ENCODE measurements at regions not wholly inside any gene's neighbourhood (a gene's known extent, or its start where the extent isn't known, plus 50 kb on each side); places are given as distances from the start of the nearest gene placed in this dataset.

DNA sequence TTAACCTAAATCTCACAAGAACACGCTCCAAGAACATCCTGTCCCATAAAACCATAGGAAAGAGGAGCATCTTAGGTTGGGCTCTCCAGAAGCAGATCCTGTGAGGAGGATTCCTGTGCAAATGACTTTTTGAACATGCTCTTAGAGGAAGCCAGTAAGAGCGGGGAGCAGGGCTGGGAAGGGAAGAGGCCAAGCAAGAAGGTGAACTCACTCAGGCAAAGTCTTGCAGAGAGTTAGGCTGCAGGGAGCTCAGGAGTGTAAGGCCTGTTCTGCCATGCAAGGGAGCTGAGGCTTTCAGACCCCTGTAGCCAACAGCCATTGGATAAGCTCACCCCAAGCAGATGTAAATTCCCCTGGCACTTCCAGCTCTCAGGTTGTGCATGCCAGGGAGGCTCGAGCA, 63.6 kb upstream of the LY86 start:
- no peak for DNase-seq (ENCODE audit: low spot score)

DNA sequence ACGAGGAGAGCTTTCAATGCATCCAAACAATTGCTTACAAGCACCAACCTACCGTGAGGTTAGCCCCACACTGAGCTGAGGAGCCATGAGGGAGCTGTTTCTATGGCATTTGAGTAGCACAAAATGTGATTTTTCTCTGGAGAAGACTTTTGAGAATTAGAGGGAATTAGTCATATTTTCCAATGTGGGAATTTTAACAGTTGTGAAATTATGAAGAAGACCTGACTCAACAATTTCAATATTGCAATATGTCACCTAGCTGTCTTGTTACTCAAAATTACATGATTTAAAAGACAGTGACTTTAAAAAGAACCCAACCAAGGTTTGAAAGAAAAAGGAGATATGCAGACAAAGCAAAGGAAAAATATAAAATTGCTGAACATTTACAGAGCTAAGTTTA, 62.6 kb upstream of the LY86 start:
- DNase-seq (ENCODE audit: low spot score): no peak

DNA sequence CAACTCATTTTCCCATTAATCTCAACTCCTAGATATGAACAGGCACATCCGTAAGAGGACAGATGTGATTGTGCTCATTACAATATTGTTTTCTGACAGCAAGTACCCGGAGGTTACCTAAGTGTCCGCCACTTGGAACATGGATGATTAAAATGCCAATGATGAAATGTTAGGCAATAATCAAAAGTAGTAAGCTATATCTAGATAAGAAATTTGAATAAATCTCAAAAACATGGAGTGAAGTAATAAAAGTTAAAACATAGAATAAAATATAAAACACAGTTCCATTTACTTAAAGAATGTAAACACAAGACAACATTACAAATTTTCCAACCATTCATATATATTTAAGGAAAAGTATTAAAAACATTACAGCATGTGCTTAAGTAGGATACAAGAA, 59.2 kb upstream of the LY86 start:
- no peak for DNase-seq (ENCODE audit: low spot score)

DNA sequence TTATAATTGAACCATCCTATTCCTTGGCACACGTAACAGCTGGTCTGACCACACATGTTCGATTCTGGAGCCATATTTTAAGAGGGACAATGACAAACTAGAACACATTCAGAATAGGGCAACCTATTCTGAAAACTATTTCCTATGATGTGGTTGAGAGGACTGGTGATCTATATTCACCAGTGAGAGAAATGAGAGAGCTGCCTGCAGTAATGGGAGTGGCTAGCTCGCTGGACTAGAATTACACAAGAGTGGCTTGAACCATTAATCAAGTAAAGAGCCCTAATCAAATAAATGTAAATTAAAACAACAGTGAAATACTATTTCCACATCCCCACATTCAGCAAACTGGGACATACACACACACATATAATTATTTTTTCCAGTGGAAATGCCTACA, 55.3 kb upstream of the LY86 start:
- no peak for DNase-seq (ENCODE audit: low spot score)

DNA sequence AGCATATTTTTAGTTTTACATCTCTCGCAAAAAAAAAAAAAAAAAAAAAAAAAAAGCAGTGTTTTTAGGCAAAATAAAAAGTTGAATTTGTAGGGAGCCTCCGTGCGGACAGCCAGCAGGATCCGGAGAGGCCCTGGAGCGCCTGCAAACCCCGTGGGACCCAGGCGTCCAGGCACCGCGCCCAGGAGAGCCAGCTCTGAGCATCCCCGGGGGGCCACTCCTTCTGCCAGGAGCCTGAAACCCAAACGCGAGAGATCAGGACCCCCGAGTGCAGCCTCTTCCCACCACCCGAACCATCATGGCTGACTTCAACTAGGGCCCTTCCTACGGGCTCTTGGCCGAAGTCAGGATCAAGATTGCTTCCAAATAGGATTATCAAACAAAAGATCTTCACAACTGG, 54.1 kb upstream of the LY86 start:
- DNase-seq (ENCODE audit: low spot score): no peak

DNA sequence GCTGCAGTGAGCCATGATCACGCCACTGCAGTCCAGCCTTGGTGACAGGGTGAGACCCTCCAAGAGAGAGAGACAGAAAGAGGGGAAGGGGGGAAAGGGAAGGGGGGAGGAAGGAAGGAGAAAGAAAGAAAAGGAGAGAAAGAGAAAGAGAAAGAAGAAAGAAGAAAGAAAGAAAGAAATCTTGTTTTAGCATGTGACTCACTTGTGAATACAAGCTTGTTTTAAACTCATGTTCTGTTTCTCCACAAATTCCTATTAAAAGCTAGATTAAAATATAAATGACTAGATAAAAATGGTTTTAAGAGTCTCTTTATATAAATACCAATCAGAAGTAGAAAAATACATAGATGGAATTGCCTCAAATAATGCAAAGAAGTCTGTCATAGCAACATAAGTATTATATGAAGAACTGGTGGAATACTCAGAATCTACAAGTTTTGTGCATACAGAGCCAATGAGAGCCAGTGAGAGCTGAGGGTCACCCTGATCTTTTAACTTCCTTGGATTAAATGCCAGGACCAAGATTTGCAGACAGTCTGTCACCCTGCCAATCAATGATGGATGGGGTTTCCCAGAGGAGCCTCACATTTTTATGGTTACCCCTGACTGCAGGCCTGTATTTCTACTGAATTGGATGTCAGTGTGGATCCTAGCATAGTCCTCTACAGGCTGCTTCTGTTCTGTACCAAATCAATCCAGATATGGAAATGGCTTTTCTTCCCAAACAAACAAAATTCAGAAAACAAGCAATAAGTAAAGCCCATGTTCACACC, 50.8 kb upstream of the LY86 start:
- DNase-seq (ENCODE audit: low spot score): no peak

DNA sequence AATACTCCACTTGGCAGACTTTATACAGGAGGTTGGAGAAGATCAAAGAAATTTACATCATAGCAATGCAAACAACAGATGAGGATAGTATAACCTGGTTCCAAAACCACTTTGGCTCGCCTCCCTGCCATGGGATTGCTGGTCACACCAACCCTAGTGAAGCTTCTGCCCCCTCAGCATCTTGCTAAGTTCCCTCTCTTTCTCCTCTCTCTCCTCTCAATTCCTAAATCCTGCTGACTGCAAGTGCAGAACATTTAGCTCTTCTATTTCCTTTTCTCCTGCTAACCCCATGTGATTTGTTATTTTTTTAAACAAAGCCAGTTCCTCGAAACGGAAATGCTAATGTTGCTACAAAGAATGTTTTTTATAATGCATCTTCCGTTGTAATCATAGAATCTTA, 50.3 kb upstream of the LY86 start:
- no peak for DNase-seq (ENCODE audit: low spot score)

All from kidney tubule cell (primary cell).